ENCODE measurements at regions not wholly inside any gene's neighbourhood (a gene's known extent, or its start where the extent isn't known, plus 50 kb on each side); places are given as distances from the start of the nearest gene placed in this dataset.

DNA sequence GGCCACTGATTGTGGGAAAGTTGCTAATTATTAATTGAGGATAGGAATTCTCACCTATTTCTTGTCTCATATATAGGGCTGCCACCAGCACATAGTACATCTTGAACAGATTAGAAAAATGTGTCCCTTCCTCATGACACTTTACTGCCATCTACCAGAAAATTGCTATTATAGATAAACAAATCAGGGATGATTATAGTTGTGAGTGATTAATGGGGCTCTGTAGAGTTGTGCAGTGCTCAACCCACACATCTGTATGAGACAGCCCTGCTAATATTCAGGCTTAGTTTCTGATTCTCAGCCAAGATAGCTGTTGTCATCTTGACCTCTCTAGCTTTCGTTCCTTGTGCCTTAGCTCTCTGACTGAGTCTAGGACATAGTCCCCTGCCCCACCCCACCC is 373.3 kb downstream of the TLE4 start:
- TF ChIP-seq, protein P1, sequence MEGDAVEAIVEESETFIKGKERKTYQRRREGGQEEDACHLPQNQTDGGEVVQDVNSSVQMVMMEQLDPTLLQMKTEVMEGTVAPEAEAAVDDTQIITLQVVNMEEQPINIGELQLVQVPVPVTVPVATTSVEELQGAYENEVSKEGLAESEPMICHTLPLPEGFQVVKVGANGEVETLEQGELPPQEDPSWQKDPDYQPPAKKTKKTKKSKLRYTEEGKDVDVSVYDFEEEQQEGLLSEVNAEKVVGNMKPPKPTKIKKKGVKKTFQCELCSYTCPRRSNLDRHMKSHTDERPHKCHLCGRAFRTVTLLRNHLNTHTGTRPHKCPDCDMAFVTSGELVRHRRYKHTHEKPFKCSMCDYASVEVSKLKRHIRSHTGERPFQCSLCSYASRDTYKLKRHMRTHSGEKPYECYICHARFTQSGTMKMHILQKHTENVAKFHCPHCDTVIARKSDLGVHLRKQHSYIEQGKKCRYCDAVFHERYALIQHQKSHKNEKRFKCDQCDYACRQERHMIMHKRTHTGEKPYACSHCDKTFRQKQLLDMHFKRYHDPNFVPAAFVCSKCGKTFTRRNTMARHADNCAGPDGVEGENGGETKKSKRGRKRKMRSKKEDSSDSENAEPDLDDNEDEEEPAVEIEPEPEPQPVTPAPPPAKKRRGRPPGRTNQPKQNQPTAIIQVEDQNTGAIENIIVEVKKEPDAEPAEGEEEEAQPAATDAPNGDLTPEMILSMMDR (IDR thresholded peaks at IDR 0.05; ENCODE audit: low read depth, low read length, missing control alignments) = no peak
- no peak for DNase-seq (ENCODE audit: low read depth)
- H3K4me3 ChIP-seq (ENCODE audit: low read depth, low read length) = no peak overlapping the region

DNA sequence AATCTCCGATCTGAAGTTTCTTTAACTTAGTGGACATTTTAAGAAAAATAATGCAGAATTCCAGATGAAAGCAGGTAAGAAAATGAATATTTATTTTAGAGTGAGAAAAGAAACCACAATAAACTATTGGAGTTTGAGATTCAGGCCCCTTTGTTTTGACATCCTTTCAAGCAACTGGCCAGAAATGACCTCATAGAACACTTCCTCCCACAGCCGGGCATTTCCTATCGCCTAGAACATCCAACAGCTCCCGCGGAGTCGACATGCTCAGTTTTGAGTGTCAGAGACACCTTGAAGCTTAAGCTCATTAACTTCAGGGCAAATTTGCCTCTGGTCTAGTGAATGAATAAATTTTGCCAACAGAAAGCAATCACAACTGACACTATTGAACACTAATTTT is 369.2 kb downstream of the TLE4 start:
- no peak for DNase-seq (ENCODE audit: low read depth)
- H3K4me3 ChIP-seq (ENCODE audit: low read depth, low read length) = no peak overlapping the region
- TF ChIP-seq, protein P1 (IDR thresholded peaks at IDR 0.05; ENCODE audit: low read depth, low read length, missing control alignments) = no peak

DNA sequence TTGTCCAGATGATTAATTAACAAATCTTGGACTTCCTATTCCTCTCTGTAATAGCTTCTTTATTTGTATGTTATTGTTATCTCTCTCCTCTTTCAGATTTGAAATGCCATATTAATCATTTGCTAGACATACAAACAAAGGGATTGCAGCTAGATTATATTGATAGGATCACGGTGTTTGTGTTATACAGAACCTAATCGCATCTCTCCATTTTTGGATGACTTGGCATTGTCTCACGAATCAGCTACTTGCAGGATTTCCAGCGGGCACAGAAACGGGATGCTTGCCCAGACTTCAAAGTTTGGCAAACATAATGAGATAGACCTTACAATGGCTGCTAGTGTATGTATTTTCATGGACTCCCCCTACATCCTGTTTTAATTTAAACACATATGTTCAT is 368.1 kb downstream of the TLE4 start:
- TF ChIP-seq, protein P1 (IDR thresholded peaks at IDR 0.05; ENCODE audit: low read depth, low read length, missing control alignments) = no peak
- DNase-seq (ENCODE audit: low read depth) = no peak
- no peak overlapping the region for H3K4me3 ChIP-seq (ENCODE audit: low read depth, low read length)

DNA sequence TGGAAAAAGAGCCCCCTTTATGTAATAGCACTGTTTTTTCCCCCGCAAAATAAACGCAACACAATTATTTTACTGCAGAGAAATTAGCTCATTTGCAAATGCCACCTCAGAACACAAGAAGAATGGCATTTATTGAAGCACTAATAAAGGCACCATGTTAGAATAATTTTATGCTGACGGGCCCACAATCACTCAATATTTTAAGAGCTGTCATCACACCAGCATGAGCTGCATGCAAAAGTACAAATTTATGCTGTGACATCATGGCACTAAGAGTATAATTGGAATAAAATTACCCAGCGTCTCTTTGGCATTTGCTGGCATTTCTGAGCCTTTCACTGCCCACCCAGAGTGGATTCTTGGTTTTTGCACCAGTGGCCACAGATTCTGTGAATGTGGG is 364.6 kb downstream of the TLE4 start:
- no peak for DNase-seq (ENCODE audit: low read depth)
- TF ChIP-seq, protein P1 (IDR thresholded peaks at IDR 0.05; ENCODE audit: low read depth, low read length, missing control alignments) = no peak

DNA sequence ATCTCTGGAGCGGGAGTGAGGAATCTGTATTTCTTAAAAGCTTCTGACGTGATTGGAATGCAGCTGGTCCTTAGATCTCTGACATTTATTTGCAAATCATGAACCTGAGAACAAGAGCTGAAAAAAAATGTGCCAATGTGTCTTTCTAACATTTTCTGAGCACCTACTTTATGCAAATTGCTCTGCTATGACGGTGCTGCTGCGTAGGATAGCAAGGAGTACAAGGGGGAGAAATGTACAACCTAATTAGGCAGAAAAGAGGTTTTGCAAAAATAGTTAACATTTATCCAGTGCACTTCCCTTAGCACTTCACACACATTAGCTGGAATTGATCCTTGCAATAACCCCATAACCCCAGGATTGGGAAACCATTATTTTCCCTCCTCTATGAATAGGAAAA is 357.5 kb downstream of the TLE4 start:
- TF ChIP-seq, protein P1 (IDR thresholded peaks at IDR 0.05; ENCODE audit: low read depth, low read length, missing control alignments) = no peak
- no peak overlapping the region for H3K4me3 ChIP-seq (ENCODE audit: low read depth, low read length)
- DNase-seq (ENCODE audit: low read depth) = no peak

More for the DNA sequence above, 364.6 kb downstream of the TLE4 start:
- no peak overlapping the region for H3K4me3 ChIP-seq (ENCODE audit: low read depth, low read length)

DNA sequence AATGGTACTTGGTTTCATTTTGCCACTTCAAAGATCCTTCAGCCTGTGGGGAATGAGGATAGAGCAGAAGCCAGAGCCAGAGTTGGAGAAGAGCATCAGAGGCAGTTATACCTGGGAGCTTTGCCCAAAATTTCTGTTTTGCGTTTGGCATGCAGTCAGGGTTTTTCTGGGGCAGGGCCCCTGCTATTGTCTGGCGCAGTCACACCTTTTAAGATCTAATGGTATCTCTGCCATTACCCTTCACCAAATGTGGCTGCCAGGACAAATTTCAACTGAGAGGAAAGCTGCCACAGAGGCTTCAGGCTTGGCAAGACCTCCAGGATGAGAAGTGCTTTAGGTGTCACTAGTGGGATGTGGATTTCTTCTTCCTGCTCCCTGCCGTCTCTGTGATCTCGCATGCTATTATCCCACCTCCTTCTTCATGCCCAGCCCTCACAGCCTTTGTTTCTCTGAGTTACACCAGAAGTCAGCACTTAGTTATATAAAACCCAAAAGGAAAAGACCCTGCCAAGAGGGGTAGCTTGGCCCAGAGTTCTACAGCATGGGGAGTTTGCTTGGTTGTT is 357.0 kb downstream of the TLE4 start:
- H3K4me3 ChIP-seq (ENCODE audit: low read depth, low read length) = no peak overlapping the region
- TF ChIP-seq, protein P1 (IDR thresholded peaks at IDR 0.05; ENCODE audit: low read depth, low read length, missing control alignments) = no peak
- DNase-seq (ENCODE audit: low read depth) = no peak

DNA sequence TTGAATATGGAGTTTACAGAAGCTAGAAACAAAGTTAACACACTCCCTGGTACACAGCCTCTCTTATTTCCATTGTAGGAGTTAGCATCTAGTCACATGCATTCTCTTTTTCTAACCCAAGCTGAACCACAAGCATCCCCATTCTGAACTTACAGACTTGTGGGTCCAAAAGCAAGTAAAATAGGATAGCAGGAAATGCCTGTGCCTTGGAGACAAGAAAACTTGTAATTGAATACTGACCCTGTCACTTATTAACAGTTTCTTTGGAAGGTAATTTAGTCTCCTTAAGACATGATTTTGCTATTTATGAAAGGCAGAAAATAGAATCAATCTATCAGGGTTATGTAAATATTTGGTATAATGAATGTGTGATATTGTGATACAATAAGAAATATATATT is 353.6 kb downstream of the TLE4 start:
- no peak for DNase-seq (ENCODE audit: low read depth)
- no peak overlapping the region for H3K4me3 ChIP-seq (ENCODE audit: low read depth, low read length)
- TF ChIP-seq, protein P1 (IDR thresholded peaks at IDR 0.05; ENCODE audit: low read depth, low read length, missing control alignments) = no peak
